H1 (cell line): ENCODE measurements at regions not wholly inside any gene's neighbourhood (a gene's known extent, or its start where the extent isn't known, plus 50 kb on each side); places are given as distances from the start of the nearest gene placed in this dataset.

Experiments
- EZH2 ChIP-seq: fragments of 200-600 bp; sonication (generic); IDR thresholded peaks from 2 replicates; pipeline ENCODE4 v1.7.1; 2012; ENCODE audit warnings: low read depth, mild to moderate bottlenecking, moderate library complexity, low read length, inconsistent platforms; ENCODE audit not compliant: severe bottlenecking
- POLR2AphosphoS5 ChIP-seq: IDR thresholded peaks from 2 replicates; pipeline ENCODE4 v1.6.1; 2011; ENCODE audit warnings: low read depth, low read length
- RAD21 ChIP-seq, 2 experiments: IDR thresholded peaks in 1 of 2; conservative IDR thresholded peaks in 1 of 2; 2 replicates each; pipeline ENCODE4 v1.6.1; 2011; ENCODE audit warnings: low read depth in 2 of 2, low read length in 2 of 2, improper control_type of control experiment in 1 of 2, inconsistent platforms in 1 of 2, mild to moderate bottlenecking in 1 of 2, moderate library complexity in 1 of 2
- YY1 ChIP-seq: IDR thresholded peaks from 2 replicates; pipeline ENCODE4 v1.6.1; 2011; ENCODE audit warnings: low read depth, mild to moderate bottlenecking, low read length
- ZNF274 ChIP-seq: IDR thresholded peaks from 2 replicates; pipeline ENCODE4 v1.7.0; 2012; ENCODE audit warnings: low read length, borderline replicate concordance; ENCODE audit errors: extremely low read depth
- TF ChIP-seq, protein P1 (sequence below), 3 experiments: IDR thresholded peaks; 1 replicate in 2 of 3; 2 replicates in 1 of 3; pipeline versions ENCODE4 v1.5.1 to v1.6.1; 2011; ENCODE audit warnings: low read length in 3 of 3, mild to moderate bottlenecking in 3 of 3, inconsistent platforms in 2 of 3, low read depth in 1 of 3, moderate library complexity in 1 of 3; ENCODE audit not compliant: insufficient read depth in 1 of 3; ENCODE audit errors: control extremely low read depth in 1 of 3

DNA sequence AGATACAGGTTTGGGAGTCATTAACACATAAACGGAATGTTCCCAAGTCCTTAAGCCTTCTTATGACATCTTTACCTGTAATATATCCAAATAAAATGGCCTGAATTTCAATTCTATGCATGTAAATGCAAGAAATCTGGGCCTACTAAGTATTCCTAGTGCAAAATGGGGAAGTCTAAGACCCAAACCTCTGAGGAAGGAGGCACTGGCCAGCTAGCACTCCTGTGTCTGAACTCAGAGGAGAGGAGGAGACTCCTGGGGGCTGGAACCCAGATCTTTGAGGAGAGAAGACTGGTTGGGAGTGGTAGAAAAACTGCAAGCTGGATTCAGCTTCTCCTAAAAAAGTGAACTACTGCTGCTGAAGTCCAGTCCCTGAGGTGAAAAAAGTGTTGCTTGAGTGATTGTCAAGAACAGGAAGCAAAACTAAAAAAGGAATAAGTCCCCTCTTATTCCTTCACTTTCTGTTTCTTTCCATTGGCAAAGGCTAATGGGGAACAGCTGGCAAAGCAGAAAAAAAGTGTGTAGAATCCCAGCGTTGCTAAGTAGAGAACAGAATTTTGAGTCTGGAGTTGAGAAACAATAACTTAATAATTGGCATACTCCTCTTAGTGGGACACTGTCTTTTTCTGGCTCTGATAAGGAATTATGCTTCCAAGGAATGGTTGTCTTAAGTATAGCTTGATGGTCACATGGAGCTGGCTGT is 54.8 kb upstream of the ATP2C1 start:
- TF ChIP-seq RAD21 (IDR thresholded peaks at IDR 0.05 in 1 of 2, conservative IDR thresholded peaks at IDR 0.05 in 1 of 2; ENCODE audit: low read depth in 2 of 2, low read length in 2 of 2) (no peak), POLR2AphosphoS5 (no peak), YY1 (no peak), ZNF274 (no peak), EZH2 (no peak)
- TF ChIP-seq, protein P1, sequence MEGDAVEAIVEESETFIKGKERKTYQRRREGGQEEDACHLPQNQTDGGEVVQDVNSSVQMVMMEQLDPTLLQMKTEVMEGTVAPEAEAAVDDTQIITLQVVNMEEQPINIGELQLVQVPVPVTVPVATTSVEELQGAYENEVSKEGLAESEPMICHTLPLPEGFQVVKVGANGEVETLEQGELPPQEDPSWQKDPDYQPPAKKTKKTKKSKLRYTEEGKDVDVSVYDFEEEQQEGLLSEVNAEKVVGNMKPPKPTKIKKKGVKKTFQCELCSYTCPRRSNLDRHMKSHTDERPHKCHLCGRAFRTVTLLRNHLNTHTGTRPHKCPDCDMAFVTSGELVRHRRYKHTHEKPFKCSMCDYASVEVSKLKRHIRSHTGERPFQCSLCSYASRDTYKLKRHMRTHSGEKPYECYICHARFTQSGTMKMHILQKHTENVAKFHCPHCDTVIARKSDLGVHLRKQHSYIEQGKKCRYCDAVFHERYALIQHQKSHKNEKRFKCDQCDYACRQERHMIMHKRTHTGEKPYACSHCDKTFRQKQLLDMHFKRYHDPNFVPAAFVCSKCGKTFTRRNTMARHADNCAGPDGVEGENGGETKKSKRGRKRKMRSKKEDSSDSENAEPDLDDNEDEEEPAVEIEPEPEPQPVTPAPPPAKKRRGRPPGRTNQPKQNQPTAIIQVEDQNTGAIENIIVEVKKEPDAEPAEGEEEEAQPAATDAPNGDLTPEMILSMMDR (IDR thresholded peaks at IDR 0.05; ENCODE audit: control extremely low read depth in 1 of 3, insufficient read depth in 1 of 3, low read depth in 1 of 3, low read length in 3 of 3), result no peak
